GM21717 (cell line): ENCODE measurements at regions not wholly inside any gene's neighbourhood (a gene's known extent, or its start where the extent isn't known, plus 50 kb on each side); places are given as distances from the start of the nearest gene placed in this dataset.
"Not testable (repeated sequence)": the region's sequence is repeated elsewhere in the genome, so short reads cannot be mapped to it uniquely, and the experiment has no call there.

ENCODE experiments used
- ATAC-seq: cut with Tn5 transposase; IDR thresholded peaks from one replicate; pipeline ENCODE4 v1.9.1; 2021; ENCODE audit warnings: mild to moderate bottlenecking, moderate library complexity; ENCODE audit not compliant: unreplicated experiment

DNA sequence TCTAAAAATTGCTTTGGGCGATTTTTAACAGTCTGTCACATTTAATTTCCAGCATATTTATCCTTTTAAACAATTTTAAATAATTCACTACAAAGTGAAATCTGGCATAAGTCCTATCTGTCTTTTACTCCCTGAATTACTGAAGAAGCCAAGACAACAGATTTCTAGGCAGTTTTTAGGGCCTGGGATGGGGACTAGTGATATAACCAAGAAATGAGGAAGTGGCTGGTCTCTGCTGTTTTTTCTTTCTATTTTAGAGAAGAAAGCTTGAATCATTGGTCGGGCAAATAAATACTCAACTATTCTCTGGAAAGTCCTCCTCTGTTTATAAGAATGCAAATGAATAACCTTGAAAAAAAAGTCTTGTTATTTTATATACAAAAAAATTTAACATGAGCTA lies 79.7 kb upstream of the SSBP2 start:
- no peak for ATAC-seq

DNA sequence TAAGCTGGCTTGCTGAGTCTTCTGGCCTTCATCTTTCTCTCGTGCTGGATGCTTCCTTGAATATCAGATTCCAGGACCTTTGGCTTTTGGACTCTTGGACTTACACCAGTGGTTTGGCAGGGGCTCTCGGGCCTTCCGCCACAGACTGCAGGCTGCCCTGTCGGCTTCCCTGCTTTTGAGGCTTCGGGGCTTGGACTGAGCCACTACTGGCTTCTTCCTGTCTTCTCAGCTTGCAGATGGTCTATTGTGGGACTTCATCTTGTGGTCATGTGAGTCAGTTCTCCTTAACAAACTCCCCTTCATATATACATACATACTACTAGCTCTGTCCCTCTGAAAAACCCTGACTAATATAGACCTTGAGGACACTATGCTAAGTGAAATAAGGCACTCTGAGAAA lies 78.3 kb upstream of the SSBP2 start:
- no peak for ATAC-seq

DNA sequence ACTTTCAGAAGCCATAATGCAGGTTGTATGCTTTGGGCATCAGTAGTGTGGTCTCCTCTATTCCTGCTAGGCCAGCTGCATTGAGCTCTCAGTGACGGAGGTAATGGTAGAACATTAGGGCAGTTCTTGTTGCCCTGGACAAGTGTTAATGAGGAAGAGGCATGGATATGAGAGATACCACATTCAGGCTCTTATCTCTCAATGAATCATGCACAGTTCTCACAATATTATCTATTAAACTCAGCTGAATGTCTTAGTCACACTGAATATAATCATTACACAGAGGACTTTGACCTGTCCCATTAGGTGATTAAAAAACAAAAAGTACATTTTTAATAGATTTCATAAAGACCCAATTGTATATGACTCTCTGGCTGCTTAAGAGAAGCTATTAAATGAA lies 76.6 kb upstream of the SSBP2 start:
- no peak for ATAC-seq

DNA sequence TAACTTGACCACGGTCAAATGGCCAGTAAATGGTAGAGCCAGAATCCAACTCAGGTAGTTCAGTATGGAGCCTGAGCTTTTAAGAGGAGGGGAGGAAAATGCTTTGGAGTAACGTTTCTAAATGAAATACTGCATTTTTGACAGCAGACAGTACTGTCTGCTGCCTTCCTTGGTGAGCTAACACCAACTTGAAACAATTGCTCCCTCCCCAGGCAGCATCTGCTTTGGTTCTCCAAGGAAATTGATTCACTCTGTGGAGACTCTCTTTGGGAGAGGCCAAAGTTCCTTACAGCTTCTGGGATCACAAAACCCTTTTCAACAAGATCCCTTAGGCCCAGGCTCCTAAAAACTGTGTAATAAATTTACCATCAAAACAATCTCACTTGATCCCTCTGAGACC lies 75.2 kb upstream of the SSBP2 start:
- ATAC-seq, result no peak

DNA sequence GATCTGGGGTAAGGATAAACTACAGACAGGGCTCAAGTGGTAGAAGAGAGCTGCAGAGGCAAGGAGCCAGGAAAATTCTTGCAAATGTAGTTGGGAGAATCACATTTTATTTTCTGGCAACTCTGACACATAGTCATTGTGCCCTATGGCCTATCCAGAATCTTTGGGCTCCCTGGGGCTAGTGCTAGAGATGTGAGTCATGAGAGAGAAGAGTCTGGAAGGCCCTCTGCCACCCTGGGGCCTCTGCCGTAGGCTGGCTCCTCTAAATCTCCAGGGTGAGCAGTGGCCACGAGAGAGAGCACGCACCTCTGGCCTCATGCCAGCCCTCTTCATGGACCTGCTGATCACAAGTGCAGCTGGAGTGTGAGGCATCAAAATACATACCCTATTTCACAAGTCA lies 74.3 kb upstream of the SSBP2 start:
- ATAC-seq, result no peak

DNA sequence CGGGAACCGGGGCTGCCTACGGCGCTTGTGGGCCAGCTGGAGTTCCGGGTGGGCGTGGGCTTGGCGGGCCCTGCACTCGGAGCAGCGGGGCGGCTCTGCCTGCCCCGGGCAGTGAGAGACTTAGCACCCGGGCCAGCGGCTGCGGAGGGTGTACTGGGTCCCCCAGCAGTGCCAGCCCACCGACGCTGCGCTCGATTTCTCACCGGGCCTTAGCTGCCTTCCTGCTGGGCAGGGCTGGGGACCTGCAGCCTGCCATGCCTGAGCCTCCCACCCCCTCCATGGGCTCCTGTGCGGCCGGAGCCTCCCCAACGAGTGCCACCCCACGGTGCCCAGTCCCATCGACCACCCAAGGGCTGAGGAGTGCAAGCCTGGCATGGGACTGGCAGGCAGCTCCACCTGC lies 72.8 kb upstream of the SSBP2 start:
- not testable (repeated sequence) for ATAC-seq

DNA sequence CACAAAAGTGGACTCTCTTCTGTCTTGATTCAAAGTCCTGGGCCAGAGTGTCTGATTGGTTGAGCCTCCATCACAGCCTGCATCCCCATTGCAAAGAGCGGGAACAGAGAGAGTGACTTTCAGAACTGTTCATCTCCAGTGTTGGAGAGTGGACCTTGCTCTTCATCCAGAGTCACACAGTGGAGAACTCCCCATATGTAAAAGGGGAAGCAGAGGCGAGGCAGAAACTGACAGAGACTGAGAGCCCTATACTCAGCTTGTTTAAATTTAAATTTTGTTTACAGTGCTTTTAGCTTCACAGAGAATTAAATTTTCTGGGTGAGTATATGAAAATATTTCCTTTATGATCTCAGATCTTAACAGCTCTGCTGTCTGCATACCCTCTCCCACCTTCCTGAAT lies 70.0 kb upstream of the SSBP2 start:
- no peak for ATAC-seq

DNA sequence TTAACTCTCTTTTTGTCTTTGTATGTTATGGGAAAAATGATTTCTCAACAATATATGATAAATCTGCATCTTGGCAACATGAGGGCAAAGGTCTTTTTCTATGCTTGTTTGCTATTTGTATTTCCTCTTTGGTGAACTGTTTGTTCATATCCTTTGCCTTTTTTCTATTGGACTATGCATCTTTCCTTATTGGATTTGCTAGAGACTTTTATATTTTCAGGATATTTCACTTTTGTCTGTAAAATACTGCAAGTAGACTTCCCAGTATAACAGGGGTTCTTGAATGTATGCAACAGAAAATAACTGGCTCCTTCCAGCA lies 69.4 kb upstream of the SSBP2 start:
- no peak for ATAC-seq

DNA sequence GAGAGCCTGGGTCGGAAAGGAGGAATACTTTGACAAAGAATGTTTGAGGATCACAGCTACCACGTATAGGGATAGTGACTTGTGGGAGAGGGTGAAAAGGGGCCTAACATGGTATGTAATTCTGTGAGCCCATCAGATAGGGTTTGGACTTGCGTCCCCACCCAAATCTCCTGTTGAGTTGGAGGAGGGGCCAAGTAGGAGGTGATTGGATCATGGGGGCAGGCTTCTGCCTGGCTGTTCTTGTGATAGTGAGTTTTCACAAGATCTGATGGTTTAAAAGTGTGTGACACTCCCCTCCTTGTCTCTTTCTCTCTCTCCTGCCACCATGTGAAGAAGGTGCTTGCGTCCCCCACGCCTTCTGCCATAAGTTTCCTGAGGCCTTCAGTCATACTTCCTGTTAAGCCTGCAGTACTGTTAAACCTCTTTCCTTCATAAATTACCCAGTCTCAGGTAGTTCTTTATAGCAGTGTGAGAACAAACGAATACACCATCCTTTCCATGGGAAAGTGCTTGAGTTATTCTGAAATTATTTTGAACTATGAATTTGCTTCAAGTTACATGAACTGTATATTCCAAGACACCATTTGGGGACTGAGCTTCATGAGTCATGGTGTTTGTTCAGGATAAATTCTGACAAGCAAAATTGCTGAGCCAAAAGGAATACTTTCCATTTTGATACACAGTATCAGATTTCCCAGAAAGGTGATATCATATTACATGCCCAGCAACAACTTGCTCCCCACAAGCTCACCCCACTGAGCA lies 68.8 kb upstream of the SSBP2 start:
- no peak for ATAC-seq

DNA sequence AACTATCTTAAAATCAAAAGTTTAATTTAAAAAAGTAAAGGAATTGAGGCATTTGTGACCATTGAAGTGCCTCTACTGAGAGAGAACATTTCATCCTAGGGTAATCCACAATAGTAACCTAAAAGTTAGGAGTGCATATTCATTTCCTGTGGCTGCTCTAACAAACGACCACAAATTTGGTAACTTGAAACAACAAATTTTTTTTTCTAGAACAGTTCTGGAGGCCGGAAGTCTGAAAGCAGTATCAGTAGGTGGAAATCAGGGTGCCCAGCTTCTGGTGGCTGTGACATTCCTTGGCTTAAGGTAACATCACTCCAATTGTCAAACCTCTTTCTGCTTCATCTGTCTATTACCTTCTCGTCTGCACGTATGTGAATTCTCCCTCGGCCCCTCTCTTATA lies 67.1 kb upstream of the SSBP2 start:
- ATAC-seq, result no peak

DNA sequence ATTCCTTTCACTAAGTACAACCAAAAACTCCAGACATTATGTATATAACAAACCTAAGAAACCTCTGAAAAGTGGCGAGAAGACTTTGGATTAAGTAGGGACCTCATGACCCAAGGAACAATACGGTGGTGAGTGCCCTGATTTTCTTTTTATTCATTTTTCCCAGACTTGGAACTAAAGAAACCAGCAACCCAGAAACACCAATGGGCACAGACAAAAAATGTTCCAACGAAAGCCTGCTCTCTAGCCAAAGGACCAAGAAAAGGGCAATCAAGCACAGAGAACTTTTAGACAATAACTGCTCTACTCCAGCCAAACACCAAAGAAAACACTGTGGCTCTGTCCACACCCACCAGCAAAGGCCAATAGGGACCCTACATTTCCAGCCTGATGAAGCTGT lies 66.2 kb upstream of the SSBP2 start:
- no peak for ATAC-seq

DNA sequence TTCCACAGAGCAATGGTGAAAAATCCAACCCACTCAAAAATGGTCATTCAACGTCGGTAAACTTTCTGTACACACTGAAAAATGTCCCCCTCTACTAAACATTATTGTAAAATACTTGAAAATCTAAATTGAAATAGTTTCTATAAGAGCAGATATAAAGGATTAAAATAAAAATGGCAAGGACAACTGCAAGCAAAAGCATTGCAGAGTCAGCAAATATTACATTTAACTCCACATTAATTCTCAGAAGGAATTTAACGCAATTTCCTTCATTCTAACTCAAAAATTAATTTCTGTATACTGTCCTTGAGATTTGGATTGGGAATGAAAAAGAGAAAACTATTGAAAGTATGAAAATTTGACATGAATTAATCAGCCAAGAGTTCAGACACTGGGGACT lies 64.4 kb upstream of the SSBP2 start:
- no peak for ATAC-seq

DNA sequence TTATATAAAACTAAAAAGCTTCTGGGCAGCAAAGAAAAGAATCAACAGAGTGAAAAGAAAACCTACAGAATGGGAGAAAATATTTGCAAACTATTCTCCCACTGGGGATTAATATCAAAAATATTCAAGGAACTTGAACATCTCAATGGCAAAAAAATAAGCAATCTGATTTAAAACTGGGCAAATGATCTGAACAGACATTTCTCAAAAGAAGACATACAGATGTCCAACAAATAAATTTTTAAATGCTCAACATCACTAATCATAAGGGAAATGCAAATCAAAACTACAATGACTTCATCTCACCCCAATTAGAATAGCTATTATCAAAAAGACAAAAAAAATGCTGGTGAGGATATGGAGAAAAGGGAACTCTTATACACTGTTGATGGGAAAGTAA lies 57.2 kb upstream of the SSBP2 start:
- ATAC-seq, result no peak

DNA sequence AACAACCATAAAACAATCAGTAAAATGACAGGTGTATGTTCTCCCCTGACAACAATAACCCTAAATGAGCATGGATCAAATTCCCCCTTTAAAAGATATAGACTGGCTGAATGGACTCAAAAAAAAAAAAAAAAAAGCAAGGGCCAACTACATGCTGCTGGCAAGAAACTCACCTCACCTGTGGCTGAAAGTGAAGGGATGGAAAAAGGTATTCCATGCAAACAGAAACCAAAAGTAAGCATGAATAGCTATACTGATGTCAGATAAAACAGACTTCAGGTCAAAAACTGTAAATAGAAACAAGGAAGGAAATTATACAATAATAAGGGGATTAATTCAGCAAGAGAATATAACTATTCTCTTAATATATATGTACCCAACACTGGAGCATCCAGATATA lies 54.2 kb upstream of the SSBP2 start:
- ATAC-seq, result no peak

DNA sequence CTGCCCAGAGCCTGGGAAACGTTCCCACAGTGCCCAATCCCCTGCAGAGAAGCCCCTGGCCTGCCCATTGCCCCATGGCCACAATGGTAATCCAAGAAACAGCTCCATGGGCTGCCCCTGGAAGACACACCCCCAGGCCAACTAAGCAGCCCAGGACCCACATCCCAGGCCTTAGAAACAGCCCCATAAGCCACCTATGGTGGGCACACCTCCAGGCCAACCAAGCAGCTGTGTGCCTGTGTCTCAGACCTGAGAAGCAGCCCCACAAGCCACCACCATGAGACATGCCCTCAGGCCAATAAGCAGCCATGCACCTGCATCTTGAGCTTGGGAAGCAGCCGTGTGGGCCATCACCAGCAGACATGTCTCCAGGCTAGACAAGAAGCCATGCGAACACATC lies 52.9 kb upstream of the SSBP2 start:
- ATAC-seq, result no peak

DNA sequence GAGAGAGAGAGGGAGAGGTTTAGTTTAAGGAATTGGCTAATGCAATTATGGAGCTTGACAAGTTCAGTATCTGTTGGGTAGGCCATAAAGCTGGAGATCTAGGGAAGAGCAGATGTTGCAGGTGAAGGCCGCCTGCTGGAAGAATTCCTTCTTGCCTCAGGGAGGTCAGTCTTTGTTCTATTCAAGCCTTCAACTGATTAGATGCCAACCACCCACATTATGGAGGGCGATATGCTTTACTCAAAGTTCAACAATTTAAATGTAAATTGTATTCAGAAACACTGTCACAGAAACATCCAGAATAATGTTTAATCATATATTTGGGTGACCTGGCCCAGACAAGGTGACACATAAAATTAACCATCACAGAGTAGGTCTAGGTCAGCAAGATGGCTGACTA lies 51.7 kb upstream of the SSBP2 start:
- no peak for ATAC-seq

DNA sequence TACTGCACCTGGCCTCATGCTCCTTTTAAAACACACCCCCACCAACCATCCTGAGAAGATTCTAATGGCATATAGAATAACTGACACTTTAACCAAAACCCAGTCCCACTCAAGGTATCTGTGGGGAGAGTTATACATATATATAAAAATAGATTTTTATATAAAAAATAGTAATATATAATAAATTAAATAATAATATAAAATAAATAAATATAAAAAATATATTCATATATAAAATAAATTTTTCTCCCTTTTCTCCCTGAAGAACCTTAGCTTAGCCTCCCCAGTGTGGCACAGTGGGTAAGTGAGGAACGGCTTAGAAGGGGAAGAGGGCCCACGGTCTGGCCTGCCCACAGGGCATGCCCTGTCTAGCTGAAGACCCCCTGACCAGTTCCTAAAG lies 51.1 kb upstream of the SSBP2 start:
- ATAC-seq, result no peak

DNA sequence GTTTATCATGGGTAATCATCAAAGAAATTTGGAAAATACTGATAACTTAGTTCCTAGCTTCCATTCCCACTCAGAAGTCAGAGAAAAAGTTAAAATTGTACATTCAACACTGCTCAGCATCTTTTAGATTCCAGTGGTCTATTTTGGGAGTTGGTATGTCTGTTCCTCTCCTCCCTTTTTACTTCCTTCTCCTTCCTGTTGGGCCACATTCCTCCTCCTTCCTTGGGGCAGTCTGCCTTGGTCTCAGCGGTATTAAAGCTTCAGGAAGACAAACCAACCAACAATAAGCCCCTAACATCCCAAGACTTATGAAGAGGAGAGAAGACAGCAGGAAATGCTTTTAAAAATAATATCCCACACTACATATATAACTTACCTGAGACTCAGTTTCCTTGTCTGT lies 49.9 kb upstream of the SSBP2 start:
- no peak for ATAC-seq
